ENCODE measurements at regions not wholly inside any gene's neighbourhood (a gene's known extent, or its start where the extent isn't known, plus 50 kb on each side); places are given as distances from the start of the nearest gene placed in this dataset.

DNA sequence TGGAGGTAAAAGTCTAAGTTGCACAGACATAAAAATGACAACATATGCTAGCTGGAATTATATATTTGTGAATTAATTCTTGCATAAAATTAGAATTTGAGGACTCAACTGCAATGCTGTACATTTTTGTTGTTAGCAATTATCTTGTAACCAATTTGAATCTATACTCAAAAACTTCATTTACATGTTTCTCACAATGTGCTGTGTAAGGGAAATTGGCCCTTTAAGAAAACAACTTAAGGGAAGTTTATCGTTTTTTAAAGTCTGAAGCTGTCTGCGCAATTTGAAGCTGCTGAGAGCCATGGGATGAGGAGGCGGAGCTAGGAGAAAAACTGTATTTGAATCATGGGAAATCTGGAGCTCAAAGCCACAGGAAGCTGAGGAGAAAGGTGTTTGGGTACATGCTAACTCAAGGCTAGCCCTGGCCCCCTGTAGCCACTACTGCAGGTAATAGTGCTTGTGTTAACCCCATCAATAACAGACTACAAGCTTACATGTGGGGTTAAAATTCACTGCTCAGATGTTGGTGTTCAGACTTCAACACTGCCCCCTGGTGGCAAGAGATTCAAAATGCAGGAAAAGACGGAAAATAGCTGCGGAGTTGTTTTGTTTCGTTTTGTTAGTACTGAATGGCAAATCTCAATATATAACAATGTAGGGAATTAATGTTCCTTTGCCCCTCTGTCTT, 126.1 kb downstream of the BRD1 start (continued):
- TF ChIP-seq THAP9 (CRISPR knock-in tag; IDR thresholded peaks at IDR 0.05; ENCODE audit: borderline replicate concordance), result no peak
- no peak for TF ChIP-seq KMT2B (CRISPR knock-in tag; IDR thresholded peaks at IDR 0.05)
- no peak for TF ChIP-seq EHMT2 (IDR thresholded peaks at IDR 0.05; ENCODE audit: borderline replicate concordance, low read depth, low read length)
- TF ChIP-seq, protein P1, sequence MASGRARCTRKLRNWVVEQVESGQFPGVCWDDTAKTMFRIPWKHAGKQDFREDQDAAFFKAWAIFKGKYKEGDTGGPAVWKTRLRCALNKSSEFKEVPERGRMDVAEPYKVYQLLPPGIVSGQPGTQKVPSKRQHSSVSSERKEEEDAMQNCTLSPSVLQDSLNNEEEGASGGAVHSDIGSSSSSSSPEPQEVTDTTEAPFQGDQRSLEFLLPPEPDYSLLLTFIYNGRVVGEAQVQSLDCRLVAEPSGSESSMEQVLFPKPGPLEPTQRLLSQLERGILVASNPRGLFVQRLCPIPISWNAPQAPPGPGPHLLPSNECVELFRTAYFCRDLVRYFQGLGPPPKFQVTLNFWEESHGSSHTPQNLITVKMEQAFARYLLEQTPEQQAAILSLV (CRISPR knock-in tag; IDR thresholded peaks at IDR 0.05; ENCODE audit: borderline replicate concordance), result no peak
- TF ChIP-seq ZBTB43 (CRISPR knock-in tag; conservative IDR thresholded peaks at IDR 0.05), result no peak
- TF ChIP-seq, protein P2, sequence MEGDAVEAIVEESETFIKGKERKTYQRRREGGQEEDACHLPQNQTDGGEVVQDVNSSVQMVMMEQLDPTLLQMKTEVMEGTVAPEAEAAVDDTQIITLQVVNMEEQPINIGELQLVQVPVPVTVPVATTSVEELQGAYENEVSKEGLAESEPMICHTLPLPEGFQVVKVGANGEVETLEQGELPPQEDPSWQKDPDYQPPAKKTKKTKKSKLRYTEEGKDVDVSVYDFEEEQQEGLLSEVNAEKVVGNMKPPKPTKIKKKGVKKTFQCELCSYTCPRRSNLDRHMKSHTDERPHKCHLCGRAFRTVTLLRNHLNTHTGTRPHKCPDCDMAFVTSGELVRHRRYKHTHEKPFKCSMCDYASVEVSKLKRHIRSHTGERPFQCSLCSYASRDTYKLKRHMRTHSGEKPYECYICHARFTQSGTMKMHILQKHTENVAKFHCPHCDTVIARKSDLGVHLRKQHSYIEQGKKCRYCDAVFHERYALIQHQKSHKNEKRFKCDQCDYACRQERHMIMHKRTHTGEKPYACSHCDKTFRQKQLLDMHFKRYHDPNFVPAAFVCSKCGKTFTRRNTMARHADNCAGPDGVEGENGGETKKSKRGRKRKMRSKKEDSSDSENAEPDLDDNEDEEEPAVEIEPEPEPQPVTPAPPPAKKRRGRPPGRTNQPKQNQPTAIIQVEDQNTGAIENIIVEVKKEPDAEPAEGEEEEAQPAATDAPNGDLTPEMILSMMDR (CRISPR knock-in tag; IDR thresholded peaks at IDR 0.05), result peak; percentile 39; the same call in 1 of the 2 replicates
- peak; percentile 63; the same call in 1 of the 2 replicates for TF ChIP-seq MAFF (IDR thresholded peaks at IDR 0.05; ENCODE audit: low read depth, low read length)

Measured in HepG2 (cell line).